HG02884 (cell line): ENCODE measurements at regions not wholly inside any gene's neighbourhood (a gene's known extent, or its start where the extent isn't known, plus 50 kb on each side); places are given as distances from the start of the nearest gene placed in this dataset.

Experiments used
- ATAC-seq: cut with Tn5 transposase; IDR thresholded peaks from one replicate; pipeline ENCODE4 v1.9.1; 2021; ENCODE audit warnings: mild to moderate bottlenecking, moderate library complexity; ENCODE audit not compliant: unreplicated experiment

DNA sequence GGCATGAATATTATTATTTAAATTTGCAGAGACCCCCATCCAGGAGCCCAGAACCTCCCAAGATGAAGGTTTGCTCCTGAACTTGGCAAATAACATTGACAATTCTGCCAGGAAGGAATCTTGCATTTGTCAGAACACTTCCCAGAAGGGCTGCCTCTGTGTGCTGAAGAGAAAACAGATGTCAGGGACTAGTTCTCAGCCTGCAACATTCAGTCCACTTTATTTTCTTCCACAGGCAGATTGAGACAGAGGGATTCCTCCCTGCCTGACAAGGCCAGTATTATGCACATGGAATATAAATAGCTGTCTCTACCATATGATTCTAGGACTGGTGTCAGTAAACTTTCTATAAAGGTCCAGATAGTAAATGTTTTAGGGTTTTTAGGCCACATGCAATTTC is 171.5 kb upstream of the SIX2 start:
- ATAC-seq: no peak

- ATAC-seq: no peak
Observed at GRCh38 chr2:45180033-45180746, 170.9 kb upstream of the SIX2 start.

GRCh38 chr2:45178854-45179253 is 169.6 kb upstream of the SIX2 start:
- no peak for ATAC-seq

GRCh38 chr2:45178359-45178758 is 169.1 kb upstream of the SIX2 start:
- no peak for ATAC-seq

GRCh38 chr2:45177870-45178269 is 168.6 kb upstream of the SIX2 start:
- no peak for ATAC-seq

- ATAC-seq: no peak
Observed at GRCh38 chr2:45176390-45176789, 167.1 kb upstream of the SIX2 start.

DNA sequence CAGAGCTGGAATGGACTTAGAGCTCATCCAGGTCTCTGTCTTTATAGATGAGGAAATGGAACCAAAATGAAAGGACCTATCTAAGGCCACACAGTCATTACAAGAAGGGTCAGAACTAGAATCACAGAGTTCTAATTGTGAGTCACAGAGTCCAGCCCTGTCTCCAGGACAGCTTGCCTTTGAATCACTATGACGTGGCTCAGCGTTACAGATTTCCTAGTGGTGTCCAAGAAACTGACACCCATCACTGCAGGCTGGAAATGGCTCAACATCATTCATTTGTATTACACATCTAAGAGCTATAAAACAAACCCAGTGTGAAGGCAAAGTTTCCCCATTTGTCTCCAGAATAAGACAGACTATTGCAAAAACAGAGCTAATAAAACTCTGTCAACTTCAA is 164.3 kb upstream of the SIX2 start:
- no peak for ATAC-seq

DNA sequence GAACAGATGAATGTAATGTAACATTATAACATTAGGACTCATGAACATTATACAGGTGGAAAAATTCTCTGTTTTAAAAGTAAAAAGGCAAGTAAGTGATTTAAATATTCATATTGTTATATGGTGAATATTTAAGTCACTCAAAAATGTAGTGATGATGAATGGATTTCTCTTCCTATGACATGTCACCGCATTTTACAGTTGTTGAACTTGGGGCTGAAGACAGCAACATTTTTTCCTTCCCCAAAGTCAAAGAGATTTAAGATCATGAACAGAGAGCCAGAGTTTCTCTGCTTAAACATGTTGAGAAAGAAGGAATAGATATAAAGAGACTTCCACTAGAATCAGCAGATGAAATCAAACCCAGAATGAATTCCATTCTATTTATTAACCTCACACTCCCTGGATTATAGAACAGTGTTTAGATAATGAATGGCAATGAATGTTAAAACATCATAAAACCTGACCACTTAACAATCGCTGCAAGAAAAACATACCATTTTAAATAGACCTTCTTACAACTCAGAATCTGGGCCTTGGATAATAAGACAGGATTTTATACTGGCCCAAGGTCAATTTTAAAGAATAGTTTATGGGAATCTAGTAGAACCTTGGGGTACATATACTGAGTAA is 163.6 kb upstream of the SIX2 start:
- no peak for ATAC-seq

- no peak for ATAC-seq
Observed at GRCh38 chr2:45172142-45172541, 162.9 kb upstream of the SIX2 start.

- ATAC-seq: no peak
Observed at GRCh38 chr2:45171136-45171501, 161.9 kb upstream of the SIX2 start.

DNA sequence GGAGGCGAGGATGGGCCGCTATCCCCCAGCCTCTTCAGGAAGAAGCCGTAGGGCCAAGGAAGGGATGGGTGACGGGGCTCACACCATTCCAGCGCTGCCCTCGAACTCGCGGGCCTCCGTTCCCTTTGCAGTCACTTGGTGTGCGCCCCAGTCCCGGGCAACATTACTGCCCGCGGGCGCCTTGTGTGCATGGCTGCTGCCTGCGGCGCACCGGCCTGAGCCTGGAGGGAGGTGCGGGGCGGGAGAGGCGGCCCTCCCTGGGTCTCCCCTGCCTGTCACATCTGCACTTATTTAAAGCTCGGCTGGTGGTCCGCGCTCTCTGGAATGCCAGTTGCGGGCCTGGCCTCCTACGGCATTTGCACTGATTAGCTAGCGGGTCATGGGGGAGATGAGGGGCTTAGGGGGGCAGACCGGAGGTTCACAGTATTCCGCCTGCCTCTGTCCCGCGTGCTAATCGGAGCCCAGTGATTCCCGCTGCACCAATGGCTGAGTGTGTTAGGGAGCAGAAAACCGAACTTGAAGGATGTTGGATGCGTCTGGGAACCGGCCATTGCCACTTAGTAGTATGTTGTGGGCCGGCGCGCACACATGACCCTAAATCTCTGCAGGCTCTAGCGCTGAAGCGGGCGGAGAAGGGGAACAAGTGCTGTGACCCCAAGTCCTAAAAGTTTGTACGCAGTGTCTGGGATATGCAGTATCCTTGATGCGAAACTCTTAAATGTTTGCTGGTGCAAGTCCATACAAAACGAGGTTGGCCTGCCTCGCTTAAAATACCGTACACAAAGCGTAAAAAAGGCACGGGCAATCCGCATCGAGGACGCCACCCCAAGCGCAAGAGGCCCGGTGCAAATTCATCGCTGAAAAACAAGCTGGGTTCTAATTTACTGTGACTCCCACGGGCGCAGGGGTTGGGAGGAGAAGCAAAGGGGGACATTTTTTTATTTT is 161.2 kb upstream of the SIX2 start:
- no peak for ATAC-seq

GRCh38 chr2:45169339-45170190 is 160.3 kb upstream of the SIX2 start:
- no peak for ATAC-seq

GRCh38 chr2:45168711-45169338 is 159.6 kb upstream of the SIX2 start:
- no peak for ATAC-seq

- no peak for ATAC-seq
Observed at GRCh38 chr2:45167920-45168629, 158.8 kb upstream of the SIX2 start.

DNA sequence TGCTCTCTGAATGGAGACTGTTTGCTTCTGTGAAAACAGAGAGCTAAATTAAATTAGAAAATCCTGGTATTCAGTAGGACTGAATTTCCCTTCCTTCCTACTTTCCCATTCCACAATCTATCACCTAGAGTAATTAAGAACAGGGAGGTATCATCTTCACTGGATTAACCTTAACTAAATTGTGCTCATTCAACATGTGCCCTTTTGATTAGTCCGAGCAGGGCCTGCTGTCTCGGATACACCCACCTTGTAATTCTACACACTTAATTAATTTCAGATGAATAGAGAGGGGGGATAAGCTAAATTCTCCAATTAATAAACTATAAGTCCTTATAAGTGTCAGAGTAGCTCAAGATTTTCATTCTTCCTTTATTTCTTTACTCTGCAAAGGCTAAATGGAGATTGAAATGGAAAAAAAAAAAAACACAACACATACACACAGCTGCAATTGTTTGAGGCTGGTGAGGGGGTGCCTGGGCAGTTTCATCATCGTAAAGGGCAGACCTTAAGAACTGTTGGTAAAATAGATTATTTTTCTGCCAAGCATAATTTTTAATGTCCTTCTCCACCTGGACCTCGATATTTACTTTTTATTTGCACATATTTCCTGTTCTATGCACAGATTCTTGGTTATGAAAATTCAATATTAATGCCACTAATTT is 157.1 kb upstream of the SIX2 start:
- no peak for ATAC-seq

- no peak for ATAC-seq
Observed at GRCh38 chr2:45162711-45163110, 153.5 kb upstream of the SIX2 start.

DNA sequence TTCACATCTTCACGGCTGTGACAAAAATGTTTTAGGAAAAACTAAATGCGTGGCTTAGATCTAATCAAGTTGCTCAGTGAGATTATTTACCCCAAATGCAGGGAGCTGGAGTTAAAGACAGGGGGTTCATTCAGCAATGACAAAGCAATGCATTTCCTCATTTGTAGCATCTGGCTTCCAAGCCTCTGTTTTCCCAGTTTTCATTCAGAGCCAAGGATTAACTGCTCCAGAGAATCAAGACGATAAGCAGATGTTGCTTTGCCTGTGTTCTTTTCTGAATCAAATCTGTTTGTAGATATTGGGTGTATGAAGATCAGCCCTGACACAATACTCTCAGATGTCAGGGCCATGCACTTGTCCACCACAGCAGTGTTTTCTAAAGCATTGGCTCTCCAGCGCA is 147.4 kb upstream of the SIX2 start:
- ATAC-seq: no peak

DNA sequence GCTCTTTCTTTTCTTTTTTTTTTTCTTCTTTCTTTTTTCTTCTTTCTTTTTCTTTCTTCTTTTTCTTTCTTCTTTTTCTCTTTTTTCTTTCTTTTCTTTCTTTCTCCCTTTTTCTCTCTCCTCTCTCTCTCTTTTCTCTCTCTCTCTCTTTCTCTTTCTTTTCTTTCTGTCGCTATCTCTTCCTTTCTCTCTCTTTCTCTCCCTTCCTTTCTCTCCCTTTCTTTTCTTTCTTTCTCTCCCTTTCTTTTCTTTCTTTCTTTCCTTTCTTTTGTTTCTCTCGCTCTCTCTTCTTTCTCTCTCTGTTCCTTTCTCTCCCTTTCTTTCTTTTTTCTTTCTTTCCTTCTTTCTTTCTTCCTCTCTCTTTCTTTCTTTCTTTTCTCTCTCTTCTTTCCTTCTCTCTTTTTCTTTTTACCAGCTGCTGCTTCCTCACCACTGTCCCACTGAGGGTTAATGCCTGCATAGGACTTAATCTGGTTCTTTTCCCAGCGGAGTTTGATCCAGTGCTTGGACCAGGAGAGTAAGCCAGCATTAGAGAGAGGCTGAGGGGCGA is 145.4 kb upstream of the SIX2 start:
- ATAC-seq: no peak

GRCh38 chr2:45154144-45154543 is 144.9 kb upstream of the SIX2 start:
- no peak for ATAC-seq
